Endothelial cell (in vitro differentiated cells): ENCODE measurements at regions not wholly inside any gene's neighbourhood (a gene's known extent, or its start where the extent isn't known, plus 50 kb on each side); places are given as distances from the start of the nearest gene placed in this dataset.

Source experiments
- DNase-seq: peaks from one replicate; pipeline ENCODE4 v3.0.0; 2021; ENCODE audit warnings: low spot score
- H3K27ac Mint-ChIP-seq: one replicate; pipeline ENCODE4 v1.8.0; 2021; ENCODE audit warnings: mixed read lengths, inconsistent platforms; ENCODE audit not compliant: unreplicated experiment
- H3K27me3 Mint-ChIP-seq: one replicate; pipeline ENCODE4 v1.8.0; 2021; ENCODE audit warnings: mild to moderate bottlenecking, moderate library complexity, mixed read lengths, inconsistent platforms; ENCODE audit not compliant: unreplicated experiment
- H3K36me3 Mint-ChIP-seq: one replicate; pipeline ENCODE4 v1.8.0; 2021; ENCODE audit warnings: mild to moderate bottlenecking, low read depth, mixed read lengths, inconsistent platforms; ENCODE audit not compliant: unreplicated experiment
- H3K4me1 Mint-ChIP-seq: one replicate; pipeline ENCODE4 v1.8.0; 2021; ENCODE audit warnings: mild to moderate bottlenecking, mixed read lengths, inconsistent platforms; ENCODE audit not compliant: unreplicated experiment
- H3K4me3 Mint-ChIP-seq: one replicate; pipeline ENCODE4 v1.8.0; 2021; ENCODE audit warnings: mild to moderate bottlenecking, mixed read lengths, inconsistent platforms; ENCODE audit not compliant: unreplicated experiment
- H3K9me3 Mint-ChIP-seq: one replicate; pipeline ENCODE4 v1.8.0; 2021; ENCODE audit warnings: mixed read lengths, inconsistent platforms; ENCODE audit not compliant: unreplicated experiment
- CTCF ChIP-seq: fragments of 200-600 bp; sonication (generic); IDR thresholded peaks from one replicate; pipeline ENCODE4 v1.5.0; 2021; ENCODE audit warnings: antibody characterized with exemption; ENCODE audit not compliant: unreplicated experiment

DNA sequence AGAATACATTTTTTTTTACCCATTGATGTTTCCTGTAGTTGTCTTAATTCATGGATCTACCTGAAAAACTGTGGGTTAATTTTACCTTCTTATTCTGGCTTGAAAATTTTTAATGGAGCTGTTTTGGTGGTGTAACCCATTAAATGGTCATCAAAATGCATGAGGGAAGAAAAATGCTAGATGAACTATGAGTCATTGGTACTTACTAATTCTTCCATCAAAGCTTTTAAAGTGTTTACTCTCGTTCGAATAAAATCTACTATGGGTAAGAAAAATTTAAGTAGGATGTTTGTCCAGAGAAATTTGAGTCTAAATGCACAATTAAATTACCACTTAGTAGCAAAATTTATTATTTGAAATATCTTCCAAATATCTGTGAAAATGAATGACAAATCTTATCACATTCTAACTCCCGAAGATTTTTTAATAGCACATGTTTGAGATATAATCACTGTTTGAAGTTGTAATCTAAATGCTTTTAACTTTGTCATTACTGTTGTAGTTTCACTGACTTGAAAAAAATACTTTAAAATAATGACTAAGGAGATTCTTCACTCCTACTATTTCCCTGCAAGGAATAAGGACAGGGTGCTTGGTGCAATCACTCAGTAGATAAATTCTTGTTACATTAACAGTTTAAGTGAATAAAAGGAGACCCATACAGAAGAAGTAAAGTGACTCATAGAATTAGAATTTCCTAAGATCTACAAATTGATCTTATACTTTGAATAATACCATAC is 437.7 kb downstream of the IRS2 start:
- Mint-ChIP-seq H3K27ac (no peak overlapping the region), H3K27me3 (peaks cover 2% of the 10 kb centered on the region), H3K9me3 (no peaks in the 10 kb centered on the region), H3K36me3 (no peaks in the 10 kb centered on the region), H3K4me3 (no peak overlapping the region), H3K4me1 (no peaks in the 10 kb centered on the region)
- no peak for TF ChIP-seq CTCF
- no peak for DNase-seq

- DNase-seq: no peak
- H3K9me3 Mint-ChIP-seq: no peaks in the 10 kb centered on the region
- no peaks in the 10 kb centered on the region for H3K4me1 Mint-ChIP-seq
- H3K27me3 Mint-ChIP-seq: no peaks in the 10 kb centered on the region
- H3K4me3 Mint-ChIP-seq: no peak overlapping the region
- H3K36me3 Mint-ChIP-seq: no peaks in the 10 kb centered on the region
- no peak overlapping the region for H3K27ac Mint-ChIP-seq
- no peak for TF ChIP-seq CTCF
These were observed 440.3 kb downstream of the IRS2 start for GRCh38 chr13:109346060-109346459.

DNA sequence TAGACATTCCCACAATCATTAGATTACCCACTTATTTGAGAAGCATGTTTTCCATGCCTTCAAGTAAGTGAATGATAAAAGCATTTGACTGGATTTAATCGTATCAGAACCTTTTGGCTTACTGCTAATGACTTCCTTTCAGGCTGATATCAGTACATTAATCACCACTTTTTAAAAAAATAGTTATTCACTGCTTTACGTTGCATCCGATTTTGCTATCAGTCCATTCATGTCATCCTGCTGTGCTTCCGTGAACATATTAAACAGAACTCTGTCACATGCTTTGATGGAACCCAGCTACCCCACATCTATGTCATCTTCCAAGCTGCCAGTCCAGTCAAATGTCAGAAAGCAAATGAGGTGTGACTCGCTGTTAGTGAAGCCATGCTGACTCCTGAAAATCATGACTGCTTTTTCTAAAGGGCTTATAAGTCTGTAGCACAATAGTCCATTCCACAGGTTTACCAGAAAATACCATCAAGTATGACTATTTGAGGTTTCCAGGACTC is 440.9 kb downstream of the IRS2 start:
- no peak overlapping the region for H3K4me3 Mint-ChIP-seq
- H3K4me1 Mint-ChIP-seq: no peaks in the 10 kb centered on the region
- no peaks in the 10 kb centered on the region for H3K9me3 Mint-ChIP-seq
- H3K36me3 Mint-ChIP-seq: no peaks in the 10 kb centered on the region
- H3K27me3 Mint-ChIP-seq: no peaks in the 10 kb centered on the region
- H3K27ac Mint-ChIP-seq: no peak overlapping the region
- DNase-seq: no peak
- no peak for TF ChIP-seq CTCF

GRCh38 chr13:109344552-109345157 is 441.7 kb downstream of the IRS2 start:
- no peak overlapping the region for H3K27ac Mint-ChIP-seq
- H3K27me3 Mint-ChIP-seq: no peaks in the 10 kb centered on the region
- H3K4me3 Mint-ChIP-seq: no peak overlapping the region
- no peaks in the 10 kb centered on the region for H3K9me3 Mint-ChIP-seq
- H3K36me3 Mint-ChIP-seq: no peaks in the 10 kb centered on the region
- DNase-seq: no peak
- H3K4me1 Mint-ChIP-seq: no peaks in the 10 kb centered on the region
- TF ChIP-seq CTCF: no peak

- no peak for TF ChIP-seq CTCF
- no peak overlapping the region for H3K27ac Mint-ChIP-seq
- no peak for DNase-seq
- no peaks in the 10 kb centered on the region for H3K27me3 Mint-ChIP-seq
- H3K4me3 Mint-ChIP-seq: no peak overlapping the region
- peaks cover 3% of the 10 kb centered on the region for H3K4me1 Mint-ChIP-seq
- no peaks in the 10 kb centered on the region for H3K36me3 Mint-ChIP-seq
- H3K9me3 Mint-ChIP-seq: no peaks in the 10 kb centered on the region
These were observed 449.7 kb downstream of the IRS2 start for GRCh38 chr13:109336730-109337129.
